Astrocyte (in vitro differentiated cells and primary cell): ENCODE measurements at regions not wholly inside any gene's neighbourhood (a gene's known extent, or its start where the extent isn't known, plus 50 kb on each side); places are given as distances from the start of the nearest gene placed in this dataset.

Experiments used
- EZH2 ChIP-seq: IDR thresholded peaks from 2 replicates; pipeline ENCODE4 v1.6.1; 2012; ENCODE audit warnings: mild to moderate bottlenecking, low read length, inconsistent platforms; ENCODE audit not compliant: insufficient read depth
- TF ChIP-seq, protein P1 (sequence below): IDR thresholded peaks from 2 replicates; pipeline ENCODE4 v1.5.1; 2011; ENCODE audit warnings: low read depth, mild to moderate bottlenecking, inconsistent platforms, low read length, moderate library complexity; ENCODE audit not compliant: insufficient read depth

DNA sequence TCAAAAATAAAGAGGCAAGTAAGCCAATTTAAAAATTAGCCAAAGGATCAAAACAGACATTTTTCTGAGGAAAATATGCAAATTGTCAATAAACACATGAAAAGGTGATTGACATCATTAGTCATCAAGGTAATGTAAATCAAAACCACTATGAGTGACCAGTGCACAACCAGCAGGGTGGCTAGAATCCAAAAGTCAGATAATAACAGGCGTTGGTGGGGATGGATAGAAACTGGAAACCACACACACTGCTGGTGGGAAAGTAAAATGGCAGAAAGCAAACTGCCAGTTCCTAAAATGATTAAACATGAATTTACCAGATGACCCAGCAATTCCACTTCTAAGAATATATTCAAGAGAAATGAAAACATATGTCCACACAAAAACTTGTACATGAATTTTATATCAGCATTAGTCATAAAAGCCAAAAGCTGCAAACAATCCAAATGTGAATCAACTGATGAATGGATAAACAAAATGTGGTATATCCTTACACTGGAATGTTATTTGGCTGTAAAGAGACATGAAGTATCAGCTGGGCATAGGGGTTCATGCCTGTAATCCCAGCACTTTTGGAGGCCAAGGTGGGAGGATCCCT, 74.8 kb upstream of the MBOAT1 start:
- no peak for TF ChIP-seq EZH2
- TF ChIP-seq, protein P1, sequence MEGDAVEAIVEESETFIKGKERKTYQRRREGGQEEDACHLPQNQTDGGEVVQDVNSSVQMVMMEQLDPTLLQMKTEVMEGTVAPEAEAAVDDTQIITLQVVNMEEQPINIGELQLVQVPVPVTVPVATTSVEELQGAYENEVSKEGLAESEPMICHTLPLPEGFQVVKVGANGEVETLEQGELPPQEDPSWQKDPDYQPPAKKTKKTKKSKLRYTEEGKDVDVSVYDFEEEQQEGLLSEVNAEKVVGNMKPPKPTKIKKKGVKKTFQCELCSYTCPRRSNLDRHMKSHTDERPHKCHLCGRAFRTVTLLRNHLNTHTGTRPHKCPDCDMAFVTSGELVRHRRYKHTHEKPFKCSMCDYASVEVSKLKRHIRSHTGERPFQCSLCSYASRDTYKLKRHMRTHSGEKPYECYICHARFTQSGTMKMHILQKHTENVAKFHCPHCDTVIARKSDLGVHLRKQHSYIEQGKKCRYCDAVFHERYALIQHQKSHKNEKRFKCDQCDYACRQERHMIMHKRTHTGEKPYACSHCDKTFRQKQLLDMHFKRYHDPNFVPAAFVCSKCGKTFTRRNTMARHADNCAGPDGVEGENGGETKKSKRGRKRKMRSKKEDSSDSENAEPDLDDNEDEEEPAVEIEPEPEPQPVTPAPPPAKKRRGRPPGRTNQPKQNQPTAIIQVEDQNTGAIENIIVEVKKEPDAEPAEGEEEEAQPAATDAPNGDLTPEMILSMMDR = no peak
